LNCAP (cell line): ENCODE measurements at regions not wholly inside any gene's neighbourhood (a gene's known extent, or its start where the extent isn't known, plus 50 kb on each side); places are given as distances from the start of the nearest gene placed in this dataset.

Source experiments
- TF ChIP-seq, protein P1 (sequence below): fragments of 450-650 bp; IDR thresholded peaks from 2 replicates; pipeline ENCODE4 v1.5.1; 2017; ENCODE audit warnings: mild to moderate bottlenecking

DNA sequence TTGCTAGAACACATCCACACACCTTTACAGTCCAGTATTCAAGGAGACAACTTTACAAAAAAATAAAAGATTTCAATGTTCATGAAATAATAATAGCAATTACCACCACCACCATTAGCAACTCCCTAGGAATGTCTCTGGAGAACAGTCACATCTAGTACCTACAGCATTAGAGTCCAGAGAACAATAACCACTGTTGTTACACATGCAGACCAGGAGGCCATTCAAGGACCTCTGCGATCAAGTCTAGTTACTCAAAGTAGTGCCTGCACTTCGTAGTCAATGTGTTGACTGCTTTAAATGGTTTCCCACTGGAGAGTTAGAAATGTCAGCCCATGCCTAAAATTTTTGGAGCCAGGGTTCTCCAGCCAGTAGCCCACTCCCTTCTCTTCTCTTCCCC, 244.4 kb downstream of the DEPDC1B start:
- TF ChIP-seq, protein P1, sequence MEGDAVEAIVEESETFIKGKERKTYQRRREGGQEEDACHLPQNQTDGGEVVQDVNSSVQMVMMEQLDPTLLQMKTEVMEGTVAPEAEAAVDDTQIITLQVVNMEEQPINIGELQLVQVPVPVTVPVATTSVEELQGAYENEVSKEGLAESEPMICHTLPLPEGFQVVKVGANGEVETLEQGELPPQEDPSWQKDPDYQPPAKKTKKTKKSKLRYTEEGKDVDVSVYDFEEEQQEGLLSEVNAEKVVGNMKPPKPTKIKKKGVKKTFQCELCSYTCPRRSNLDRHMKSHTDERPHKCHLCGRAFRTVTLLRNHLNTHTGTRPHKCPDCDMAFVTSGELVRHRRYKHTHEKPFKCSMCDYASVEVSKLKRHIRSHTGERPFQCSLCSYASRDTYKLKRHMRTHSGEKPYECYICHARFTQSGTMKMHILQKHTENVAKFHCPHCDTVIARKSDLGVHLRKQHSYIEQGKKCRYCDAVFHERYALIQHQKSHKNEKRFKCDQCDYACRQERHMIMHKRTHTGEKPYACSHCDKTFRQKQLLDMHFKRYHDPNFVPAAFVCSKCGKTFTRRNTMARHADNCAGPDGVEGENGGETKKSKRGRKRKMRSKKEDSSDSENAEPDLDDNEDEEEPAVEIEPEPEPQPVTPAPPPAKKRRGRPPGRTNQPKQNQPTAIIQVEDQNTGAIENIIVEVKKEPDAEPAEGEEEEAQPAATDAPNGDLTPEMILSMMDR = no peak

DNA sequence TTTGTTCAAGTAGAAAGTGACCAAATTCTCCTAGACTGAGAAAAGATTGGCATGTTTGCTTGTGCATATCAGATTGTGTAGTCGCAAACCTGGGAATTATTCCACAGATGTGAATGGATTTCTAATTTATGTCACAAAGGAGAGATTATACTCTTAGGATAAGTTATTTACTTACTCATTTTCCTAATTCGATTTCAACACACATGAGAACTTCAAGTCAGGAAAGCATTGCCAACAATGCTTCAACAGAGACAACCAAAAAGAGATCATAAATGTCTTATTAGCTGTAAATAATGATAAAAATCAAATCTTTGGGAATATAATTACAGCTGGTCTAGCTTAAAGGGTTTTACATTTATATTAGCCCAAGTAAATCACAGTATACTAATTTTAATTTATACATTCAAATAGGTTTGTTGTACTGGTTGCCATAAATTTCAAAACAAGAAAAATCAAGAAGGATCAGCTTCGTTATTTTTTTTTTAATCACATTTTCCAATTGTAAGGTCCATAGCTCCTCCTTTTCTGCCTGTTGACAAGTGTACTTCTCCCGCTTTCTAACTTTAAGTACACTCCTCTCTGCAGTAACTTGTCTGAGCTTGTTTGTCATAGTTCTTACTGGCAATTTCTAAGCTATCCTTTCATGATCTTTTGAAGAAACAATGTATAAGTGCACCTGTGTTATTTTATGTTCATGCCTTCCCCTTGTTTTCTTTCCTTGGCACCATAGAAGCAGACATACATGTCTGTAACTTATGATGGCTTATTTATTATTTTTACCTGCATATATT, 246.6 kb downstream of the DEPDC1B start:
- TF ChIP-seq, protein P1 = no peak

DNA sequence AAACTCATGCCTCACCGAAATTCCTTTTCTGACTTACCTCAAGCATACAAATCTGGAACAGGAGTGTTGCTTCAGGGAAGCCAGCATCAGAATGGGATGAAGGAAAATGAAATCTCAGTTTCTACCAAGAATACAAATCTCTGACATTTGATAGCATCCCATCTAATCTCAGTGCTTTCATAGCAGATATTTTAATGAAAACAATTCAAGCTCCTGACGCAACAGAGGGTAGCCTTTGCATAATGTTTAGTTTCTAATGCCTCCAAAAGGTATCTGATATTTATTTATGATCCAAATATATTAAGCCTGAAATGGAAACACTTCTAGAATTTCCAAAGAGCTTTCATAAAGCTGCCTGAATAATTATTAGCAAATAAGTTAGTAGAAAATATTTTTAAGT, 251.4 kb downstream of the DEPDC1B start:
- TF ChIP-seq, protein P1 = no peak

DNA sequence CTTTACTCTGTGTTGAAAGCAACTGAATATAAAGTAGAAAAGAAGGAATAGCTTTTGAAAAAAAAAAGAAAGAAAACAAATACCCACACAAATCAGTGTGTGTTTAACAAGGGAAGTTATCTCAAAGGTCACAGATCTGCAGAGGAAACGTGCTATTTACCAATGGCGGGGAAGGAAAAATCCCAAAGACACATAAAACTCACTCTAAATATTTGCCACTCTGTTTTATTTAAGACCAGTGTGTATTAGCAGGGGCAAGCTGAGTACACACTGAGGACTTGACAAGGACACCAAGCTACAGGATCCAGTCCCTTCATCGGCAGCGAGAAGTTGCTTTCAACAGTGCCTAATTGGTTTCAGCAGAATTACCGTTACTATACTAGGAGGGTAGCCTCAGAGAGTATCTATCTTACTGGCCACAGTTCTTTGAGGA, 252.5 kb downstream of the DEPDC1B start:
- TF ChIP-seq, protein P1 = no peak

DNA sequence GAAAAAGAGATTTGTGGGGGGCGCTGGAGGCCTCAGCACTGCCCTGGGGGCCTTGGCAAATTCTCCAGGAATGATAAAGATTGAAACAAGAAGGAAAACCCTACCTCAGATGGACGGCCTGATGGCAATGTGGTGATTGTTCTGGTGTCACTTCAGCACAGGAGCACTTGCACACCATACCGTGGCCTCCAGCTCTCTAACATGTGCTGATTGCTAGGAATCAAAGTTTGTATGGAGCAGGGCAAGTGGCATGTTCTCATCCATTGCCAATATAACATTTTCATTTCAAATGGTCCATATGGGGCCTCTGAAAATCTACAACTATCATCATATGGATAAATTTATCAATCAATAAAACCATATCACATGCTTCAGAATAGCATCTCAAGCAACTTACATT, 253.0 kb downstream of the DEPDC1B start:
- TF ChIP-seq, protein P1 = no peak

DNA sequence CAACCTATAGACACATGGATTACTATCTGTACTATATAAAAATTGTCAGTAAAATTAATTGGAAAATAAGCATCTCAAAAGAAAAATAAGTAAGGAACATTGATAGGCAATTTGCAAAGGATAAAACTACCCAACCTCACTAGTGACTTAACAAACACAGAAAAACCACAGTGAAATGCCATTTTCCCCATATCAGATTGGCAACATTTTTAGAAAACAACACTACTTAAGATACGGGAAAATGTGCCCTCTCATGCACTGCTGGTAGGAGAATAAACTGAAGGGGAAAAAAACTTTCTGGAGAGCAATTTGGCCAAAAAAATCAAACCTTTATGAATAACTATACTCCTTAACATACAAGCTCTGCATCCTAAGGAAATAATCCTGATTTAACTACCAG, 254.0 kb downstream of the DEPDC1B start:
- TF ChIP-seq, protein P1 = no peak

DNA sequence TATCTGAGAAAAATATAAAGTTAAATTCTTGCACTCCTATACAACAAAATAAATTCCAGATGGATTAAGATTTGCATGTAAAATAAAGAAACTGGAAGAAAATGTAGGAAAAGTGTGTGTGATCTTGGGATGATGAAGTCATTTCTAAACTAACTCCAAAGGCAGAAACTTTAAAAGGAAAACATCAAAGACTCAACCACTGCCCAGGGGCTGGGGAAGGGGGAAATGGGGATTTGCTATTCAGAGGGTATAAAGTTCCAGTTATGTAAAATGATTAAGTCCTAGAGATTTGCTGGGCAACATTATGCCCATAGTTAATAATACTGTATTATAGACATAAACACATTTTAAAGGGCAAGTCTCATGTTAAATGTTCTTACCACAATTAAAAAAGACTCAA, 254.5 kb downstream of the DEPDC1B start:
- TF ChIP-seq, protein P1 = no peak
